GM19328 (cell line): ENCODE measurements at regions not wholly inside any gene's neighbourhood (a gene's known extent, or its start where the extent isn't known, plus 50 kb on each side); places are given as distances from the start of the nearest gene placed in this dataset.
"Not testable (repeated sequence)": the region's sequence is repeated elsewhere in the genome, so short reads cannot be mapped to it uniquely, and the experiment has no call there.

Source experiments
- ATAC-seq: cut with Tn5 transposase; IDR thresholded peaks from one replicate; pipeline ENCODE4 v1.9.1; 2021; ENCODE audit warnings: mild to moderate bottlenecking, moderate library complexity; ENCODE audit not compliant: unreplicated experiment

DNA sequence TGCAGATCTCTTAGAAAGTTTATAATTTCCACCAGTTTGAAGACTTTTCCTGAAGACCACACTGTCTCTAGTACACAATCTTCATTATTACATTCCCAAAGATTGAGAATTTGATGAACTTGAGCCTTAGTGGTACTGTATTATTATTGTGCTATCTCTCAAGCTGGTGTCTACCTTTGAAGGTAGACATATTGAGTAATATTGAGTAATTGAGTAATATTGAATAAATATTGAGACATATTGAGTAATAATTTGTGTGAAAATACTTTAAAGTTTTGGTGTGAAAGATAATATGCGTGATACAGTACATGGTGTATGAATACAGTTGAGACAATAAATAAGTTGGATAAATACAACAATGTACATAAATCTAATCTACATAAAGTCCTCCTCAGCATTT, 613.1 kb upstream of the ADGRL2 start:
- ATAC-seq: no peak

DNA sequence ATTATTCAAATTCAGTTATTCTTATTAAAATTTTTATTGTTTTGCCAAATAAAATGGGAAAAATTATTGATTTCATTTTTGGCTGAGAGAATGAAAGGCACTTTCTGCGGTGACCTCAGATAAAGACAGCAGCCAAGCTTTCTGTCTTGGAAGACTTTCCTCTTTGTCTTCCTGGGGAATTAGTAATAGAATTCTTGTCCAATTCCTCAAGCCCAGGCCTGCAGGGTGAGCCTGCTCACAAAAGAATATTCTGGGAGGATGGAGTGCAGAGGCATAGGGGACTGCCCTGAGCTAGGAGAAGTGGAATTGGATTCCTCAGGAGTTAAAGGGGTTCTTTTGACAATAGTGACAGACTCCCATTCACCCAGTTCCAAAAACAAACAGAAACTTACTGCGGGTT, 614.5 kb upstream of the ADGRL2 start:
- ATAC-seq: no peak

DNA sequence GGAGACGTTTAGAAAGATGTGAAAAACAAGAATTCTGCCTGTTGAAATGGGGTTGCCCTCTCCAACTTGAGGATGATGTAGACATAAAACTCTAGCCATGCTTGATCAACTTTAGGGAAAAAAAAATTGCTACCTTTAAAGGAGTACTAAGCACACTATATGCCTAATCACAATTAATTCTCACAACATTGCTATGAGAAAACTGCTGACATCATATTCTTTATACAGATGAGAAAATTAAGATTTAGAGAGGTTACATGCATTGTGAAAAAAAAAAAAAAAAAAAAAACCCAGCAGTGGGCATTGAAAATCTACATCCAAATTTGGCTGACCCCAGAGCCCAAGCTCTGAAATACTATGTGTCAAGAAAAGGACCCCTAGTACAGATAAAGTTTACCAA, 617.2 kb upstream of the ADGRL2 start:
- ATAC-seq: no peak

DNA sequence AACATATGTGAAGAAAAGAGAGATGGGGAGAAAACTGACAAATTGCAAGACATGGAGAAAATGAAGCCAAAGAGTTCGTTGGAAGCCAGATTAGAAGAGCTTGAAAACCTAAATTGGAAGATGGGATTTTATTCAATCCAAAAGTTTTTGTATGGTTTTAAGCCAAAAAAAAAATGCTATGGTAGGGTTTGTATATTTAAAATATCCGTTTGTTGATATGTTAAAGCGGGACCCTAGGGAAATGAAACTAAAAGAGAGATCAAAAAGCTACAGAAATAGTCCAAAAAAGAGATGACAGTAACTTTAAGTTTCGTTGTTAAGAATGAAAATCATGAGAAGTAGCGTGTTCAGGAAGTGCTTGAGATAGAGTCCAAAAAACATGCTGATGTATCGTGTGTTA, 617.7 kb upstream of the ADGRL2 start:
- no peak for ATAC-seq

DNA sequence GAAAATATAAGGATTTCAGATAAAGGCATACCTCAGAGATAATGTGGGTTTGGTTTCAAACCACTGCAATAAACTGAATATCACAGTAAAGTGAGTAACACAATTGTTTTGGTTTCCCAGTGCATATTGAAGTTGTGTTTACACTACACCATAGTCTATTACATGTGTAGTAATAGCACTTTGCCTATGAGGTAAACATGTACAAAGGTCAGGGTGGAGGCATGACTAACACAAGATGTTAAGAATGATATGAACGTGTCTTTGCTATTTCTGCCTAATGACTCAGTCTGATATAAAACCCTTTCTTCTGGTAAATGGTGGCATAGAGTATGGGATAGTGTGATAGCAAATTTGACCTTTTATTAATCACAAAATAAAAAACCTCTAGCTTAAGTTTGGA, 621.5 kb upstream of the ADGRL2 start:
- ATAC-seq: no peak

DNA sequence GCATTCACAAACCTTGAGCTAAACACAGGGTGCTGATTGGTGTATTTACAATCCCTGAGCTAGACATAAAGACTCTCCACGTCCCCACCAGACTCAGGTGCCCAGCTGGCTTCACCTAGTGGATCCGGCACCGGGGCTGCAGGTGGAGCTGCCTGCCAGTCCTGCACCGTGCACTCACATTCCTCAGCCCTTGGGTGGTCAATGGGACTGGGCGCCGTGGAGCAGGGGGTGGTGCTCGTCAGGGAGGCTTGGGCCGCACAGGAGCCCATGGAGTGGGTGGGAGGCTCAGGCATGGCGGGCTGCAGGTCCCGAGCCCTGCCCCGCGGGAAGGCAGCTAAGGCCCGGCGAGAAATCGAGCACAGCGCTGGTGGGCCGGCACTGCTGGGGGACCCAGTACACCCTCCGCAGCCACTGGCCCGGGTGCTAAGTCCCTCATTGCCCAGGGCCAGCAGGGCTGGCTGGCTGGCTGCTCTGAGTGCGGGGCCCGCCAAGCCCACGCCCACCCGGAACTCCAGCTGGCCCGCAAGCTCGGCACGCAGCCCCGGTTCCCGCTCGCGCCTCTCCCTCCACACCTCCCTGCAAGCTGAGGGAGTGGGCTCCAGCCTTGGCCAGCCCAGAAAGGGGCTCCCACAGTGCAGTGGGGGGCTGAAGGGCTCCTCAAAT, 622.2 kb upstream of the ADGRL2 start:
- ATAC-seq: not testable (repeated sequence)

DNA sequence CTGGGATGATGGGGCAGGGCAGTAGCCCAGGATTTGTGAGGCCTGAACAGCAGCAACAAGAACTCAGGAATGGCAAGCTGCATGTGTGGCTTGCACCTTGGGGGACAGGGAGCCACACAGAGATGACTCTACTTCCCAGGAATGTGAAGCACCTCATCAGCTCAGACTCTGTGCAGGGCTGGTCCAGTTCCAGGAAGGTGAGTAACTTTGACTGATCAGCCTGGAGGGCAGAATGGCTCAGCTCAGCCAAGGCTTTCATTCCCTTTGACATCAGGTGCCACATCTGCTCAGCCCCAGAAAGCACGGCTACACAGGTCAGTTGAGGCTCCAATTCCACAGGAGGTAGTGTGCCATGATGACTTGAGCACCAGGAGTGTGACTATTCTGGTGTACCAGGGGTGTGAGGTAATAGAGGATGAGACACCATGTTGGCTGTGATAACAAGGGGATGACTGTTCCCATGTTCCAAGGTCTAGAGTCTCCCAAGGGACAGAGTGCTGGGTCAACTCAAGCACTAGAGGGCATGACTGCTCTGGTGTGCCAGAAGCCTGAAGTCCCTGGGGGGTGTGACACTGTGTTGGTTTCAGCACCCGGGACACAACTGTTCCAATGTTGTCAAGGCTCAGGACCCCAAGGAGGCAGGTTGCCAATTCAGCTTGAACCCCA, 625.8 kb upstream of the ADGRL2 start:
- no peak for ATAC-seq

DNA sequence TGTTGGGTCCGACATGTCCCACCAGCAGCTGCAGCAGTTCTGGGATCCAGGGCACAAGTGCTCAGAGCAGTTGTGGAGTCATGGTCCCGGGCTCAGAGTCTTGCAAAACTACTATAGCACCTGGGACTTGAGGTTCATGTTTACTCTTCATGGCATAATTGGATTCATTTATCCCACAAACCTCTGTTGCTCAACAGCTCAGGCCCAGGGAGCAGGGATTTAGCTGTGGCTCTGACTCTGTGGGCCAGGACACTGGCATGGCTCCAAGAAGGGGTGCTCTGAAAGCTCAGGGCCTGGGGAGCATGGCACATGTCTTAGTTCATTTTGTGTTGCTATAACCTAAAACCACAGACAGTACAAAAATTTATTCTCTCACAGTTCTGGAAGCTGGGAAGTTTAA, 626.7 kb upstream of the ADGRL2 start:
- no peak for ATAC-seq

DNA sequence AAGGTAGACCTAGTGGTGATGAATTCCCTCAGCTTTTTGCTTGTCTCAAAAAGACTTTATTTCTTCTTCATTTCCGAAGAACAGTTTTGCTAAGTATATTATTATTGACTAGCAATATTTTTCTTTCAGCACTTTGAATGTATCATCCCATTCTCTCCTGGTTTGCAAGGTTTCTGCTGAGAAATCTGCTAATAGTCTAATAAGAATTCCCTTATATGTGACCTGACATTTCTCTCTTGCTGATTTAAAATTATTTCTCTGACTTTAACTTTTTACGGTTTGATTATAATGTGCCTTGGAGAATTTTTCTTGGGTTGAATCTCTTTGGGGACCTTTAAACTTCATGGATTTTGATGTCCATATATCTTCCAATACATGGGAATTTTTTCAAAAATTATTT, 628.3 kb upstream of the ADGRL2 start:
- no peak for ATAC-seq

DNA sequence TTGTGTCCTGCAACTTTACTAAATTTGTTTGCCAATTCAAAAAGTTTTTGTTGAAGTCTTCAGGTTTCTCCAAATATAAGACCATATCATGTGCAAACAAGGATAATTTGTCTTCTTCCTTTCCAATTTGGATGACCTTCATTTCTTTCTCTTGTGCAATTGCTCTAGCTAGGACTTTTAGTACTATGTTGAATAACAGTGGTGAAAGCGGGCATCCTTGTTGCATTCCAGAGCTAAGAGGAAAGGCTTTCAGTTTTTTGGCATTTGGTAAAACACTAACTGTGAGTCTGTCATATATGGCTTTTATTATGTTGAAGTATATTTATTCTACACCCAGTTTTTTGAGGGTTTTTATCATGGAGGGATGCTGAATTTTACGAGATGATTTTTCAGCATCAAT, 630.0 kb upstream of the ADGRL2 start:
- no peak for ATAC-seq

DNA sequence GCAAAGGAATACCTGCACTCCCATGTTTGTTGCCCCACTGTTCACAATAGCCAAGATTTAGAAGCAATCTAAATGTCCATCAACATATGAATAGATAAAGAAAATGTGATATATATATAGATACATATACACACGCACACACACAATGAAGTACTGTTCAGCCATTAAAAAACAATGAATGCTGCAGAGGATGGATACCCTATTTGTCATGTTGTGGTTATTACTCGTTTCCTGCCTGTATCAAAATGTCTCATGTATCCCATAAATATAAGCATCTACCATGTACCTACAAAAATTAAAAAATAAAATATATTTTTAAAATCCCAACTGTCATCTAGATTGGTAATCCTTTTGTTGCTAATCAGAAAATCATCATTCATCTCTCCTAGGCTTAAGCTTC, 634.8 kb upstream of the ADGRL2 start:
- no peak for ATAC-seq

DNA sequence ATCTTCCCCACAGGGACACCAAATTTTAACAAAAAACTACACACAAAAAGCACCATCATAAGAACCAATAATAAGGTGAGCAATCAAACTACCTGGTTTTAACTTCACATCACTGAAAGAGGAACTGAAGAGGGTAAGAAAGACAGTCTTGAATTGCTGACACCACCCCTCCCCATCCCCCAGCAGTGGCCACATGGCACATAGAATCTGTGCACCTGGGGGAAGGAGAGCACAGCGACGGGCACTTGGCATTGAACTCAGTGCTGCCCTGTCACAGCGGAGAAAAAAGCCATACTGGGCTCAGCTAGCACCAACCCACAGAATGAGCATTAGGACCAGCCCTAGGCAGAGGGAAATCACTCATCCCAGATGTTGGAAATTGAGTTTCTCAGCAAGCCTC, 640.0 kb upstream of the ADGRL2 start:
- no peak for ATAC-seq

DNA sequence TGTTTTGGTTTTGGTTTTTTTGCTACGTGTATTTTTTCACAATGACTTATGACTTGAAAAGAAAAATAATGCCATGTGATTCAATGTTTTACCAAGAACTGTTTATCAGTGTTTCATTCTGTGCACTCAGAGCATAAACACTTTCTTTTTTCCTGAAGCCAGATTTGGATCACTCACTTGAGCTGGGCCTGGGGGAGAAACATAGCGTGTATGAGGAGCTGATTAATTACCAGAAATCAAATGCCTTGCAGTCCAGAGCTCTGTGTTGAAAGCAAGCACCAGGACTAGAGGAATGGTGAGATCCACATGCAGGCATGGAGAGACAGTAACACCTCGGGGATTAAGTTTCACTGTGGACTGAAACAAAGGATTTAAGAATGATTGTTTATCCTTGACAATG, 642.1 kb upstream of the ADGRL2 start:
- ATAC-seq: no peak

DNA sequence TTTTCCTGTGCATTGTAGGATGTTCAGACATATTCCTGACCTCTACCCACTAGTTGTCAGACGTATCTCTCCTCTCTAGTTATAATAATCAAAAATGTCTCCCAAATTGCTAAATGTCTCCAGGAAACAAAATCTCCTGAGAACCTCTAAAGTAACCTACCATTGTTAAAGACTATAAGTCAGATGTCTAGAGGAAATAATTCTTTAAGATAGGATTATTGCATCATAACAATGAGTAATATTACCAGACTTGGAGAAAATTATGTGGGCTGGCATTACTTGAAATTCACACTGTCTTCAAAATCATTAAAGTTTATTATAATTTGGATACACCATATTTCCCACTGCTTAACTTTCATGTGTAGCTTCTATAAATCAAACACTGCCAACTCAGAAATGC, 643.0 kb upstream of the ADGRL2 start:
- no peak for ATAC-seq

DNA sequence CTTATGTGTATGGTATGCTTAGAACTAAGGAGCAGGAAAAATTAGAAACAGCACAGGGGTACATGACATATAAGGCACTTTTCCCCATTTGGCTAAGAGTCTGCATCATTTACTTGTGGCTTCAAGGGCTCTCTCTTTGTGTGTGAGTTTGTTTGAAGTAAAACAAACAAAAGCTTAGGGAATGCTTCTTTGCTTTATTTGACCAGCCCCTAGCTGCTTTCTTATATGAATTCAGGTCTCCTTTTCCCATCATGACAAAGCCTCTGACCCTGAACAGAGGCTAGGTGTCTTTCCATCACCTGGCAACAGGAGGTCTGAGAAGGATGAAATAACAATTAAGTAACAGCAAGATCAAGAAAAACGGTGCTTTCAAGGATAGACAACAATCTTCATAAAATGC, 643.8 kb upstream of the ADGRL2 start:
- no peak for ATAC-seq

DNA sequence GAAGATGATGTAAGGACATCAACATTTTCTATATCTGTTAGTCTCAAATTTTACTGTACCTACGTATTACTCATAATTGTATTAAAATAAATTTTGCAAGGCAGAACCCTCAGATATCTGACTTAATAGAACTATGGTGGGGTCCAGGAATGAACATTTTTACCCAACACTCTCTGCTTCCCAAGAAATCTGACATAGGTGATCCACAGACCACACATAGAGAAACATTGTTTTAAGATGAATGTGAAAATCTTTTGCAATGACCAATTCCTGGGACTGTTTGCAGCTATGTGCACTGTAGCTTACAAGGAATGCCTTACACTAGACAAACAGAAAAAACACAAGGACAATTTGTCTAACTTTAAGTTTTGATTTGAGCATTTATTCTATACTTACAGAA, 645.6 kb upstream of the ADGRL2 start:
- no peak for ATAC-seq

DNA sequence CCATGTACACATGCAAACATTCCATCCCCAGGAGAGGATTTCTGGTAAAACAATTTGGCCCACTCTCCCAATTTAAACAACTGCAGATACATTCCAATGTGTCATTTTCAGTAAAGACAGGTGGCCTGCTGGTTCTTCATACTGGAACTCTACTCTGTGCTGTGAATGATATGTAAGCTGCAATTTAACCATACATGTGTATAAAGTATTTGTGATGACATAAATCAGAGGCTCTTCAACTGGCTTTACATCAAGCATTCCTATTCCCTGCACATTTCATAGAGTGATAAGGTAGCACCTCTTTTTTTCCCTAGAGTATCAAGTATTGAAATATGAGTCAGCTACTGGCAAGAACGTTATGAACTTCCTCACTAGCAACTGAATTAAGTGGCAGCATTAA, 649.5 kb upstream of the ADGRL2 start:
- ATAC-seq: no peak

DNA sequence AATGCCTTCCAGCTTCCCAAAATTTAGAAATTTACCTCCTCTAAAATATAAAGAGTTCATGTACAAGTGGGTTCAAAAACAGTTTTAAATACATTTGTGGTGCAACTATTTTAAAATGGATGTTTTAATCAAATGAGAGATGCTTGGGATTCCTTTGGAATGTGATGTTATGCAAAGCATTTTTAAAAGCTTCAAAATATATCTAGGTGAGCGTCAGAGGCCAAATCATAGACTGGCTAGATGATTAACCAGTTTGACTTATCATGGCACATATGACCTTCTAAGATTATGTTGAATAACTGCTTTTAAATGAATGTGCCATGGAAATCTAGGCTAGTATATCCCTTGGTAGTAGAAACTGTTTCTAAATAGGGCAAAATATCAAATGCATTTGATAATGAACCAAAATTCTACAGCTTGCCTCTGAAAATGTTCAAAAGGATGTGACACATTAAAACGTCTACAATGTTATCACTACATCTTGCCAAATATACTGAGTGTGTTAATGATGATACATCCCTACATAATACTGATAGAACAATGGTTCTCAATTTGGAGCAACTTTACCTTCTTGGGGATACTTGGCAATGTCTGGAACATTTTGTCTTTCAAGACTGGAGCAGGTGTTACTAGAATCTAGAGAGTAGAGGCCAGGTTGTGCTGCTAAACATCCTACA, 650.9 kb upstream of the ADGRL2 start:
- ATAC-seq: no peak

DNA sequence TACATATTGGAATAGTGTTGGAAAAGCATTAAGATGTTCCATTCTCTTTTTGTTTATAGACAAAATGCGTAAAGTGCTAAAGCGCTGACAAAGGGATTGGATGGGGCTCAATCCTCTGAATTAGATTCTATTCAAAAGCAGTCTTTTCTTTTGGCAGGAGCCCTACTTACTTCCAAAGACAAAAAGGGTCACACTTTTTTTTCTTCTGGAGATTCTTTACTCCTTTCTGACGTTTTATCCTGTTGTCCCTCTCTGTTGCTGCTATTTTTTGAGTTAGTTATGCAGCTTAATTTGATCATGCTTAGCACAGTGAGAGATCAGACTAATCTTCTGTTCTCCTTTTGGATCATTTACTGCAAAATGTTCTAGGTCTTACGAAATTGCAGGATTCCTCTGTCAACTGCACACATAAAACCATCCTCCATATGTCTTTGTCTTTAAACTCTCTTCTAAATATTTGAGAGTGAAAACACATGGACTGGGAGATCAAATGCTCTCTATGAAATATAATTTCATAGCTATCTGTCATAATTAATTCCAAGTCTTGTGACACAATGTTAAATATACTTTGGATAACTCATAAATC, 656.4 kb upstream of the ADGRL2 start:
- no peak for ATAC-seq

DNA sequence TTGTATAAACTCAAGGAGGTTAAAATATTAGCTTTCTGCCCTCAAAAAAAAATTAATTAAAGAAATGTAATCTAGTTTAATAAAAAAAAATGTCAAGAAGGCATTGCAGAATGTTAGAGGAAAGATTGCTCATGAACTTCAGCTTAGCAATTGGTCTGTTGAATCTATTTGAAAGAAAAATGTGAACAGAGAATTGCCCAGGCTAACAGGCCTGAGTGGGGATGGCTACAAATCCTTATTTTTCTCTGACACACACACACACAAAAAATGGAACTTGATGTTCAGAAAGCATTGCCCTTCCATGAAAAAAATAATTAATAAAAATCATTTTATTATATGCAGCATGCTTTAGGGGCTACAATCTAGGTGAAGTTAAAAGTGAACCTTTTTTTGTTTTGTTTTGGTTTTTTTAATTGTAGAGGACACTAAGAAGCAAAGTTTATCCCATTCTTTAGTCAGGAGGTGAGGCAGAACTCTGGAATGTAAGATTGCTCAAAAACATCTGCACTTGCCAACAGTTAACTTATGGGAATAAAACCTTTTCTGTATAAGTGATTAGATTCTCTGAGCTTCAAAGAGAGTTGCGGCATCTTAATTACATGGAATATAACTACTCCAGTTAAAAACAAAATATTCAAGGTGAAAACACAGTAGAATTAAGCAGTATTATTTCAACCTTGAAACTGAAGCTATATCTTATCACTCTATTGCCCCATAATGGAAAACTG, 658.5 kb upstream of the ADGRL2 start:
- no peak for ATAC-seq

DNA sequence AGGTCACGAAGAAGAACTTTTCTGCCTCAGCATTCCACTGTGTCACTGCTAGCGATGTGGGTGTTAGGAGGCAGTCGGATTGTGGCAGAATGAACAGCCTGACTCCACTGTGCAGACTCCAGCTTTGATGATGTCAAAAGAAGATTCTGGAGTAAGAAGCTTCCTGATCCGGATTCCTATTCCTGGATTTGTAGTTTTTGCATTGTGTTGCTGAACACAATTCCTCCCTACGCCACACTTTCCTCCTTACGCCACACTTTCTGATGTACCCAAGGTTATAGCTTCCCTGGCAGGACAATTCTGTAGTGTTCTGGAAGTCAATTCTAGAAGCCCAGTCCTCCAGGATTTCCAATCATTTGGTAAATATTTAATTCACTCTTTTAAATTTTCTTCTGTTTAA, 665.2 kb upstream of the ADGRL2 start:
- no peak for ATAC-seq
